H1 (cell line): ENCODE measurements at regions not wholly inside any gene's neighbourhood (a gene's known extent, or its start where the extent isn't known, plus 50 kb on each side); places are given as distances from the start of the nearest gene placed in this dataset.

ENCODE experiments used
- CTCF ChIA-PET: fragments of 300-600 bp; sonication (Branson Sonifier 250); formaldehyde crosslinking; loops from one replicate; lab custom pipeline; 2021; ENCODE audit not compliant: partially characterized antibody; lab: Charles Lee
- POLR2A ChIA-PET: fragments of 300-600 bp; sonication (Branson Sonifier 250); formaldehyde crosslinking; loops from one replicate; lab custom pipeline; 2021; ENCODE audit warnings: inconsistent platforms; ENCODE audit not compliant: partially characterized antibody; lab: Charles Lee
- DNase-seq, 2 experiments: peaks; one replicate each; pipeline versions ENCODE4 v3.0.0 to v3.0.0-alpha.2; 2010 to 2022; ENCODE audit warnings: low spot score in 2 of 2, low read depth in 1 of 2, mixed read lengths in 1 of 2
- FAIRE-seq: peaks from 2 replicates; lab custom pipeline; 2011; peaks lifted over from hg19 to GRCh38; lab: Jason Lieb, UNC
- H2AFZ ChIP-seq: 2 replicates; pipeline ENCODE4 v1.8.1; 2012; ENCODE audit warnings: low read length, inconsistent platforms
- H2AK5ac ChIP-seq: 2 replicates; pipeline ENCODE4 v1.6.1; 2013; ENCODE audit warnings: low read depth, low read length
- H2BK120ac ChIP-seq: replicated peaks from 2 replicates; pipeline ENCODE3; 2013; ENCODE audit warnings: low read depth, low read length, inconsistent platforms
- H2BK12ac ChIP-seq: 2 replicates; pipeline ENCODE4 v1.6.1; 2013; ENCODE audit warnings: low read depth, low read length
- H2BK15ac ChIP-seq: 2 replicates; pipeline ENCODE4 v1.6.1; 2013; ENCODE audit warnings: low read length
- H2BK20ac ChIP-seq: 2 replicates; pipeline ENCODE4 v1.6.1; 2013; ENCODE audit warnings: low read length
- H2BK5ac ChIP-seq: 2 replicates; pipeline ENCODE4 v1.6.1; 2013; ENCODE audit warnings: low read depth, low read length
- H3K14ac ChIP-seq: 2 replicates; pipeline ENCODE4 v1.6.1; 2013; ENCODE audit warnings: inconsistent platforms; ENCODE audit not compliant: insufficient read length
- H3K18ac ChIP-seq: 2 replicates; pipeline ENCODE4 v1.6.1; 2013; ENCODE audit warnings: low read length; ENCODE audit errors: extremely low read depth
- H3K23ac ChIP-seq: 2 replicates; pipeline ENCODE4 v1.6.1; 2013; ENCODE audit warnings: inconsistent platforms; ENCODE audit not compliant: insufficient read length
- H3K23me2 ChIP-seq: 2 replicates; pipeline ENCODE4 v1.6.1; 2013; ENCODE audit warnings: low read depth, low read length
- H3K27ac ChIP-seq: 2 replicates; pipeline ENCODE4 v1.6.1; 2011; ENCODE audit warnings: low read depth, low read length, inconsistent platforms
- H3K27me3 ChIP-seq, 4 experiments: replicated peaks in 1 of 4; 1 replicate in 1 of 4; 2 replicates in 3 of 4; pipeline versions ENCODE4 v1.6.1 to v1.8.1; 2011 to 2013; ENCODE audit warnings: low read length in 3 of 4, mild to moderate bottlenecking in 3 of 4, inconsistent platforms in 2 of 4, mixed read lengths in 2 of 4, moderate library complexity in 1 of 4; ENCODE audit not compliant: control insufficient read depth in 3 of 4, insufficient read depth in 3 of 4; ENCODE audit errors: extremely low read depth in 1 of 4
- H3K36me3 ChIP-seq, 4 experiments: 2 replicates each; pipeline versions ENCODE4 v1.6.1 to v1.8.1; 2011 to 2013; ENCODE audit warnings: mild to moderate bottlenecking in 4 of 4, low read length in 3 of 4, moderate library complexity in 2 of 4, control low read depth in 1 of 4, inconsistent platforms in 1 of 4; ENCODE audit not compliant: insufficient read depth in 4 of 4, control insufficient read depth in 2 of 4
- H3K4ac ChIP-seq: replicated peaks from 2 replicates; pipeline ENCODE3; 2013; ENCODE audit warnings: low read length, low read depth, mixed read lengths, inconsistent platforms; ENCODE audit not compliant: insufficient read length
- H3K4me1 ChIP-seq, 4 experiments: replicated peaks in 1 of 4; 1 replicate in 1 of 4; 2 replicates in 3 of 4; pipeline versions ENCODE4 v1.6.1 to v1.8.1; 2011 to 2013; ENCODE audit warnings: low read length in 3 of 4, inconsistent platforms in 2 of 4, mixed read lengths in 1 of 4; ENCODE audit not compliant: insufficient read depth in 4 of 4, control insufficient read depth in 3 of 4
- H3K4me2 ChIP-seq, 2 experiments: 2 replicates each; pipeline versions ENCODE4 v1.6.1 to v1.8.1; 2011 to 2013; ENCODE audit warnings: low read depth in 2 of 2, low read length in 2 of 2, control low read depth in 1 of 2, inconsistent platforms in 1 of 2, mild to moderate bottlenecking in 1 of 2; ENCODE audit not compliant: insufficient read depth in 1 of 2
- H3K4me3 ChIP-seq, 4 experiments: fragments of 200-600, 300-600 bp in 1 of 4; sonication (generic), shearing (Covaris generic), sonication (Bioruptor Twin) in 1 of 4; 2 replicates each; pipeline versions ENCODE4 v1.5.1 to v1.8.1; 2011 to 2016; ENCODE audit warnings: low read length in 4 of 4, low read depth in 3 of 4, control low read depth in 2 of 4, inconsistent platforms in 2 of 4, mild to moderate bottlenecking in 2 of 4, mixed read lengths in 1 of 4, moderate library complexity in 1 of 4; ENCODE audit not compliant: insufficient read depth in 2 of 4; ENCODE audit errors: extremely low read depth in 1 of 4
- H3K56ac ChIP-seq: replicated peaks from 2 replicates; pipeline ENCODE3; 2013; ENCODE audit warnings: low read depth, mild to moderate bottlenecking, mixed read lengths, low read length, inconsistent platforms; ENCODE audit not compliant: insufficient read length
- H3K79me1 ChIP-seq: 2 replicates; pipeline ENCODE4 v1.6.1; 2013; ENCODE audit warnings: low read depth, low read length, control low read depth
- H3K79me2 ChIP-seq, 2 experiments: 2 replicates each; pipeline versions ENCODE4 v1.6.1 to v1.8.1; 2012 to 2013; ENCODE audit warnings: low read length in 2 of 2, mild to moderate bottlenecking in 2 of 2, inconsistent platforms in 1 of 2; ENCODE audit not compliant: insufficient read depth in 2 of 2, control insufficient read depth in 1 of 2
- H3K9ac ChIP-seq, 4 experiments: replicated peaks in 1 of 4; 1 replicate in 1 of 4; 2 replicates in 3 of 4; pipeline versions ENCODE4 v1.6.1 to v1.8.1; 2011 to 2013; ENCODE audit warnings: low read depth in 3 of 4, low read length in 3 of 4, control low read depth in 2 of 4, mild to moderate bottlenecking in 2 of 4, moderate library complexity in 2 of 4, inconsistent platforms in 1 of 4; ENCODE audit errors: extremely low read depth in 1 of 4
- H3K9me3 ChIP-seq, 2 experiments: 2 replicates each; pipeline versions ENCODE4 v1.6.1 to v1.8.1; 2012 to 2013; ENCODE audit warnings: mild to moderate bottlenecking in 2 of 2, moderate library complexity in 2 of 2, control low read depth in 1 of 2, inconsistent platforms in 1 of 2, low read depth in 1 of 2, low read length in 1 of 2, mixed read lengths in 1 of 2; ENCODE audit not compliant: insufficient read depth in 2 of 2
- H4K20me1 ChIP-seq, 2 experiments: replicated peaks in 1 of 2; 2 replicates each; pipeline versions ENCODE3 to v1.8.1; 2011 to 2013; ENCODE audit warnings: inconsistent platforms in 2 of 2, low read length in 2 of 2, mild to moderate bottlenecking in 1 of 2; ENCODE audit not compliant: insufficient read depth in 2 of 2, control insufficient read depth in 1 of 2
- H4K5ac ChIP-seq: 2 replicates; pipeline ENCODE4 v1.6.1; 2013; ENCODE audit warnings: low read length, low read depth, mixed read lengths, inconsistent platforms; ENCODE audit not compliant: insufficient read length
- H4K8ac ChIP-seq: 2 replicates; pipeline ENCODE4 v1.8.0; 2013; ENCODE audit warnings: mild to moderate bottlenecking, moderate library complexity, low read length, inconsistent platforms; ENCODE audit not compliant: insufficient read depth; ENCODE audit errors: extremely low read depth
- H4K91ac ChIP-seq: replicated peaks from 2 replicates; pipeline ENCODE3; 2013; ENCODE audit warnings: low read length, mixed read lengths, inconsistent platforms; ENCODE audit not compliant: insufficient read length
- RAD21 ChIP-seq, 2 experiments: IDR thresholded peaks in 1 of 2; conservative IDR thresholded peaks in 1 of 2; 2 replicates each; pipeline ENCODE4 v1.6.1; 2011; ENCODE audit warnings: low read depth in 2 of 2, low read length in 2 of 2, improper control_type of control experiment in 1 of 2, inconsistent platforms in 1 of 2, mild to moderate bottlenecking in 1 of 2, moderate library complexity in 1 of 2
- SP4 ChIP-seq: IDR thresholded peaks from 2 replicates; pipeline ENCODE4 v1.6.1; 2012; ENCODE audit warnings: low read length, inconsistent platforms
- WGBS, 2 experiments: shearing (Covaris generic) in 1 of 2; methylation state at CpG; one replicate each; pipeline versions ENCODE4 v1.1.6 to v1.1.7; 2013 to 2015; ENCODE audit warnings: low lambda C conversion rate in 2 of 2, mixed read lengths in 2 of 2, inconsistent platforms in 1 of 2, low coverage in 1 of 2, missing lambda C conversion rate in 1 of 2; ENCODE audit not compliant: insufficient replicate concordance in 2 of 2, insufficient coverage in 1 of 2, insufficient read length in 1 of 2; ENCODE audit errors: extremely low coverage in 1 of 2, missing lambda C conversion rate in 1 of 2; 5-methylcytosine and 5-hydroxymethylcytosine counted together
- TF ChIP-seq, protein P1 (sequence below): IDR thresholded peaks from 2 replicates; pipeline ENCODE4 v1.6.1; 2011; ENCODE audit warnings: low read depth, mild to moderate bottlenecking, low read length; ENCODE audit not compliant: insufficient read depth

DNA sequence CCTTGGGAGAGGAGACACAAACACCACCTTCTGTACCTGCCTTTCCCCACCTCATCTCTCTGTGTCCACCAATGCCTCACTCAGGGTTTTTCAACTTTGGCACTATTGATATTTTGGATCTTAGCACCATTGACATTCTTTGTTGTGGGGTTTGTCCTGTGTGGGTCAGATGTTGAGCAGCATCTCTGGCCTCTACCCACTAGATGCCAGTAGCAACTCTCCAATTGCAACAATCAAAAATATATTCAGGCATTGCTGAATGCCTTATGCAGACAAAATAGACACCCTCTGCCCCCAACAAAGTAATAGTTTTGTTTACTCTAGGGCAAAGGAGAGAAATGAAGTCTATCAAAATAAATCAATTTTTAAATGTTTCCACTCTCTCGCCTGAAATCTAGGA is 1384.3 kb upstream of the NXPH2 start:
- H3K36me3 ChIP-seq: no peaks in the 10 kb centered on the region
- no peak overlapping the region for H4K5ac ChIP-seq
- POLR2A ChIA-PET: no interaction called here
- no peak for FAIRE-seq
- H3K4me1 ChIP-seq: no peaks in the 10 kb centered on the region
- no peak overlapping the region for H3K56ac ChIP-seq
- no peak overlapping the region for H4K8ac ChIP-seq
- H2AK5ac ChIP-seq: no peak overlapping the region
- H3K79me2 ChIP-seq: no peaks in the 10 kb centered on the region
- no peak overlapping the region for H3K4ac ChIP-seq
- H3K23ac ChIP-seq: no peak overlapping the region
- DNase-seq: no peak
- no peak overlapping the region for H2AFZ ChIP-seq
- CTCF ChIA-PET: no interaction called here
- no peak overlapping the region for H3K14ac ChIP-seq
- H3K9ac ChIP-seq: no peak overlapping the region
- no peak overlapping the region for H3K4me2 ChIP-seq
- no peak overlapping the region for H2BK5ac ChIP-seq
- H4K91ac ChIP-seq: no peak overlapping the region
- H2BK15ac ChIP-seq: no peak overlapping the region
- H2BK20ac ChIP-seq: no peak overlapping the region
- H4K20me1 ChIP-seq: no peaks in the 10 kb centered on the region
- H3K79me1 ChIP-seq: no peaks in the 10 kb centered on the region
- H3K4me3 ChIP-seq: no peak overlapping the region
- H3K18ac ChIP-seq: no peak overlapping the region
- 73% methylated on average over 1 of the region's 1 CpG; no CpG with 5 or more reads in 1 of the 2 experiments for WGBS, 2 experiments
- no peak overlapping the region for H3K27ac ChIP-seq
- no peak overlapping the region for H2BK120ac ChIP-seq
- H2BK12ac ChIP-seq: no peak overlapping the region
- TF ChIP-seq RAD21 (IDR thresholded peaks at IDR 0.05 in 1 of 2, conservative IDR thresholded peaks at IDR 0.05 in 1 of 2; ENCODE audit: low read depth in 2 of 2, low read length in 2 of 2) (peak in 1 of 2 experiments; percentile 12; a peak in 1 of 4 replicates), SP4 (no peak)
- TF ChIP-seq, protein P1, sequence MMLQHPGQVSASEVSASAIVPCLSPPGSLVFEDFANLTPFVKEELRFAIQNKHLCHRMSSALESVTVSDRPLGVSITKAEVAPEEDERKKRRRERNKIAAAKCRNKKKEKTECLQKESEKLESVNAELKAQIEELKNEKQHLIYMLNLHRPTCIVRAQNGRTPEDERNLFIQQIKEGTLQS: no peak
- H3K9me3 ChIP-seq: 0 out of 4 replicates have a peak, but pooled peaks cover 0 to 4% of the 10 kb centered on the region in 2 experiments
- H3K27me3 ChIP-seq: no peaks in the 10 kb centered on the region
- no peaks in the 10 kb centered on the region for H3K23me2 ChIP-seq
